ENCODE measurements at regions not wholly inside any gene's neighbourhood (a gene's known extent, or its start where the extent isn't known, plus 50 kb on each side); places are given as distances from the start of the nearest gene placed in this dataset.
"Not testable (repeated sequence)": the region's sequence is repeated elsewhere in the genome, so short reads cannot be mapped to it uniquely, and the experiment has no call there.

DNA sequence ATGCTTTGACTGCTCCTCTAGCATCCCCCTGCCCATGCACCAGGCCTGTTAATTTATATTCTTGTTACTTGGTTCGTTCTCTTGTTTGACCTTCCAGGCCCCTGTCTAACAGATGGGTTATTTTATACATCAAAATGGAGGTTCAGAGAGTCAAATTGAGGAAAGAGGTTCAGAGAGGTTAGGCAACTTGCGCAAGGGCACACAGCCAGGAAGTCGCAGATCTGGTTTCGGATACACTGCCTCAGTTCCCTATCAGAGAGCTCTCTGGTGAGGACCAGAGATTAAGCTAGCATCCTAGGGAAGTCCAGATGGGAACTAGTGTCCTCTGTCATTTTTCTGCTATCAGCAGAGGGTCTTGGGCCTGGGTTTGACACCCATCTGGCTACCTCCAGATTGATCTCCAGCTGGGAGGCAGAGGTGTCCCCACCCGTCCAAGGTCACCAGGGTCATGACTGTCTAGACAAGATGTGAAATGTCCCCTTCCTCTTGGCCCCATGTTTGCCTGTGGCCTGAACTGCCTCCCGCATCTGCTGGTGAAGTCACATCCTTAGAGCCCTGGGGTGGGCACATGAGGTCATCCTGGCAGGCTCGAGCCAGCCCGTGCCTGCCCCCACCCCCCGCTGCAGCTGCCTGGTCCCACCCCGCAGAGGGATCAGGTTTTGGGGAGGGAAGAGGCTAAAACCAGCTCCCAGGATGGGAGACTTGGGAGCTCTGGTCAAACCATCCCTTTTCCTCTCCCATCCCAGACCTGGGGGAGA, 84.3 kb upstream of the NCOR2 start:
- no peak for DNase-seq

DNA sequence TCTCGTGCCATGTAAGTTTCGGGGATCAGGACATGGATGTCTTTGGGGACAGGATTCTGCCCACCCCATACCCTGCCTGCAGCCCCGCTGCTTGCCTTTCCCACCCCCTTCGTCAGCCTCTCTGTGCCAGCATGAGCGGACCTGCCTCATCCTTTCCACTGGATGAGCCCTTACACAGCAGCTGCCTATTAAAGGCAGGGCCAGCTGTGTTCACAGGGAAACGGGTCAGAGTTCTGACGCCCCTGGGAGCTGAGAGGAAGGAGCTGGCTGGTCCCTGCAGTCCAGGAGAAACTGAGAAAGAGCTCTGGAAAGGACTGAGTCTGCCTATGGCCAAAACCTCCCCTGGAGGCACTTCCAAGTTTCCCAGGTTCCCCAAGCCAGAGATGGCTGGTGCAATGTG, 83.5 kb upstream of the NCOR2 start:
- no peak for DNase-seq

DNA sequence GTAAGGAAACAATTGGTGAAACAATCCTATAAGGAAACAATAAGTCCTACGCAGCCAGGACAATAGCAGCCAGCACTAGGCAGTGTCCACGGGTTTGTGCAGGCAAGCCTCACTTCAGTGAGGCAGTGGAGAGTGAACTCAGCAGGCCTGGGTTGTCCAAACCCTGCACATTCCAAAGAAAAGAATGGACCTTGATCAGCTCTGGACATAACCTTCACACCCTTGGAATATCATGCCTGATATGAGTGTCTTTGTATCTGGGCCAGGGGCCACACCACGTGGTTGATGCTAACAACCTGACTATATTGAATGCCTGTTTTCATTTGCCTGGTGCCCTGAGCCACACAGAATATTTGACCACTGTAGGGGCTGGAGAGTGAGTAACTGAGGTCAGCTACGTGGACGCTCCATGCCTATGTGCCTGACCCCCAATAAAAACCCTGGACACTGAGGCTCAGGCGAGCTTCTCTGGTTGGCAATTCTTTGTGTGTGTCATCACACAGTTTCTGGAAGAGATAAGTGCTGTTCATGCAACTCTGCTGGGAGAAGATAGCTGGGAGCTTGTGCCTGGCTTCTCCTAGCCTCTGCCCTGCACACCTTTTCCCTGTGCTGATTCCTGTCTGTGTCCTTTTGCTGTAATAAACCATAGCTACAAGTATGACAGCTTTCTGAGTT, 81.4 kb upstream of the NCOR2 start:
- no peak for DNase-seq

DNA sequence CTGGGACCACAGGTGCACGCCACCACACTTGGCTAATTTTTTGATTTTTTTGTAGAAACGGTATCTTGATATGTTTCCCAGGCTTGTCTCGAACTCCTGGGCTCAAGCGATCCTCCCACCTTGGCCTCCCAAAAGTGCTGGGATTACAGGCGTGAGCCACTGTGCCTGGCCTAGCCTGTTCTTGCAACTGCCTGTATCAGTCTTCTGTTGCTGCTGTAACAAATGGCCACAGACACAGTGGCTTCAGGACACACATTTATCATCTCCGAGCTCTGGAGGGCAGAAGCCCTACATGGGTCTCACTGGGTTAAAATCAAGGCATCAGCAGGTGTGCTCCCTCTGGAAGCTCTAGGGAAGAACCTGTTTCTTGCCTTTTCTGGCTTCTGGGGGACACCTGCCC, 79.9 kb upstream of the NCOR2 start:
- no peak for DNase-seq

DNA sequence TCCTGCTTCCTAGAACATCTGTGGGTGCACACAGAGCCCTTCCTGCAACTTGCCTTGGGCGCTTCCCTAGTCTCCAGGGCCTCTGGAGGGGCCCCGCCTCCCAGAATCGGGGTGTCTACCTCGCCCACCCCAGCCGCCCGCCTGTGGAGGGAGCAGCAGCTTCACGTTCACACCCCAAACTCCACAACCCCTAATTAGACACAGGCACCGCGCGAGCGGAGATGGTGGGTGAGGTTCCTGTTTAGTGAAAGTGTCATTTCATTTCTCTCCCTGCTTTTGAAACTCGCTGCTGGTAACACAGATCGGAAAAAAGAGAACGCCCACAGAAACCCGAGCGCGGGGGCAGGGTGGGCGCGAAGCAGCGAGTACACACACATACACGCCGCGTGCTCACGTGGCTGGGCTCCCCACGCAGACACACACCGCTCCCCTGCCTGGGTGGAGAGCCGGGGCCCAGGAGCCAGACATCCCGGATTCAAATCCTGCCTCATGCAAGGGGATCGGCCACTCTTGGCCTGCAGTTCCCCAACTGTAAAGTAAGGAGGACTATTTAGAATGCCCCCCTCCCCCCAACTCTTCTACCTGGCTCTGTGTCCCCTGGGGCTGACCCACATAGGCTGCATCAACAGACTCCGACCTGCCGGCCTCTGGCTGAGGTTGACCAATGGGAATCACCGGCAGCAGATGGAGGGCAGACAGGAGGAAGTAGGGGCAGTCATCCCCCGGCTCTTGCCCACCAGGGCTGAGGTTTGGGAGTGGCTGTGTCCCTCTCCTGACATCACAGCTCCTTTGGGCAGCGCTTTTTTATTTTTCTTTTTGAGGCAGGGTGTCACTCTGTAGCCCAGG, 79.2 kb upstream of the NCOR2 start:
- DNase-seq = no peak

DNA sequence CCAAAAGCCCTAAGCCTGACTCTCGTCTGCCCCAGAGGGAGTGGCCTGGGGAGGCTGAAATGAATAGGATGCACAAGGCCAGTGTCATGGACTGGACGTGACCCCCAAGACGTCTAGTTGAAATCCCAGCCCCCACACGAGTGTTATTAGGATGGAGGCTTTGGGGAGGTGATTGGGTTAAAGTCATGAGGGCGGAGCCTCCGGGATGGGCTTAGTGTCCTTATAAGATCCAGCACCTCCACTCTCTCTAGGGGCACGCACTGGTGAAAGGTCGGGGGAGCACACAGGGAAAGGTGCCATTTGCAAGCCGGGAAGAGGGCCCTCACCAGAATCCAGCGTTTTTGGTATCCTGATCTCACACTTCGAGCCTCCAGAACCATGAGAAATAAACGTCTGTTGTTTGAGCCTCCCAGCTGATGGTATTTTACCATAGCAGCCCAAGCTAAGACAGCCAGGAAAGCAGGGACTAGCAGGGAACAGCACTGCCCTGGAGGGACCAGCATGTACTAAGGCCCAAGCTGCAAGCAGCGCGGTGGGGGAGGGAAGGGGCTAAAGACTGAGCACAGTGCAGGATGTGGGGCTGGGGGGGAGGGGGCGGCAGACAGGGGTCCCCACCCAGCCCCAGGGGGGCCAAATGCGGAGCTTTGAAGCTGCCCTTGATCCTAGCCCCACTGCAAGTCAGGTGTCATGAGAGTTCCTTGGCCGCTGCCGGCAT, 78.3 kb upstream of the NCOR2 start:
- no peak for DNase-seq

DNA sequence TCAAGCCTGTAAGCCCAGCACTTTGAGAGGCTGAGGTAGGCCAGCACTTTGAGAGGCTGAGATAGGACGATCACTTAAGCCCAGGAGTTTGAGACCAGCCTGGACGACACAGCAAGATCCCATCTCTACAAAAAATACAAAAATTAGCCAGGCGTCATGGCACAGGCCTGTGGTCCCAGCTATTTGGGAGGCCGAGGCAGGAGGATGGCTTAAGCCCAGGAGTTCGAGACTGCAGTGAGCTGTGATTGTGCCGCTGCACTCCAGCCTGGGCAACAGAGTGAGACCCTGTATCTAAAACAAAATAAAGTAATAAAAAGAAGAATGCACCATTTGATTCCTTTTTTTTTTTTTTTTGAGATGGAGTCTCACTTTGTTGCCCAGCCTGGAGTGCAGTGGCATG, 76.4 kb upstream of the NCOR2 start:
- not testable (repeated sequence) for DNase-seq

DNA sequence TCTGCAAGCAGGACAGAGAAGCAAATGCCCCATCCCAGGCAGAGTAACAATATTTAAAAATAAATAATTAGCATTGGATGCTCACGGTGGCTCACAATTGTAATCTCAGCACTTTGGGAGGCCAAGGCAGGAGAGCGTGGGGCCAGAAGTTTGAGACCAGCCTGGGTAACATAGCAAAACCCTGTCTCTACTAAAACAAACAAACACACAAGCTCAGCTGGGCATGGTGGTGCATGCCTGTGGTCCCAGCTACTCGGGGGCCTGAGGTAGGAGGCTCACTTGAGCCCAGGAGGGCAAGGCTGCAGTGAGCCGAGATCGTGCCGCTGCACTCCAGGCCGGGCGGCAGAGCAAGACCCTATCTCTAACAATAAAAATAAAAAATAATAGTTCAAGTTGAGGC, 74.7 kb upstream of the NCOR2 start:
- DNase-seq = no peak

DNA sequence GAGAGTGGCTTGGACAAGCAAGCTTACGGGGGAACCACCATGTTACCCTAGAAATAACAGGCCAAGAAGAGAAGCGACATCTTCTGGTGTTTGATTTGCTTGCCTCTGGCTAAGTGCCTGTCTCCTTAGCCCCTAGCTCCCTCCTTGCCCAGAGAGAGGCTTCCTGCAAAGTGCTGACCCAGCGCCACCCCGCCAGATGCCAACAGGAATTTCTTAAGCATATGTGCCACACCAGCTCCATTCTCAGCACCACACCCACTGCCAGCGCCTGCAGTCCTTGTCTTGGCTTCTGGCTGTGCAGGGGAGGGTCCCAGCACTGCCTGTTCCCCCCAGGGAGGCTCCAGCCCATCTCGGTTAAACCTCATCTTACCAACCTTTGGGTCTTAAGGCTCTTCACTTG, 74.2 kb upstream of the NCOR2 start:
- DNase-seq = no peak

DNA sequence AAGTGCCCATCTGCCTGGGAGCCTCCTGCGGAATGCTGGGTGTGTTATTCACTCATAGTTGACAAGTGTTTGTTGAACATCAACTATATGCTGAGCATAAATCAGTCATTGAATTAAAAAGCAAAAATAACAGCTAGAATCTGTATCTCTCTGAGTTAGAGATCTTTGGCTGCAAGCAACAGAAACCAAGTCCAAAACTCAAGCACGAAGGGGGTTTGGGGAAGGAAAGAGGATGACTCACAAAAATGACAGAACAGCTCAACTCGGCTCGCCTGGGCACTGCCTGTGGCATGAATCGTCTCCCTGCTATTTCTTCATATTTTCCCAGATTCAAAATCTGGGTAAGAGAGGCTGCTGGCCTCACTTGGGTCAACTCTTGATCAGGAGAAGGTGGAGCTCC, 72.6 kb upstream of the NCOR2 start:
- DNase-seq = no peak

DNA sequence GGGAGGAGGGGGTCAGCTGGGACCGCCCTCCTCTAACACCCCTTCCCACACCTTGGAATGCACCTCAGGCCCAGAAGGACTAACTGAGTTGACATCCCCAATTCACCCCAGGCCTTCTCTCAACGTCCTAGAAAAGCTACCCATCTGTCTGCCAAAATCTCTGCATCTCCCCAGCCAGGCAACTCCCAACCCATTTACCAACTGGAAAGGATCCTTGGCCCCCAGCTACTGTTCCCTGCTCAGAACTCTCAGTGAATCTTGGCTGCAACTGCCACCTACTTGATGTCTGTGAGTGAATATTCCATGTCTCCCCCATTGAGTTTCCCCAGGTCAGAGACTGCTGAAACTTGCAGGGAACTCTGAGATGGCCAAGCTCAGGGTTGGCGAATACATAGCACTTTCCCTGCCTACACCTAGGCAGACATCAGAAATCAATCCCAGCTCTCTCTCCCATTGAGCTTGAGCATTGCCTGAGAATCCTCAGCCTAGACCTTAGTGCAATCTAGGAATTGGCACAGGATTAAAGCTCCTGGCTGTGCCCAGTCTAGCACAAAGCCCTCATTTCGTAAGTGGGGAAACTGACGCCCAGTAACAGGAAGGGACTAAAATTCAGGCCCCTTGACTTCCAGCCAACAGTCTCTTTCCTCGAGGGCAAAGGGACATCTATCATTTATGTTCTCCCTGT, 71.9 kb upstream of the NCOR2 start:
- DNase-seq = no peak

DNA sequence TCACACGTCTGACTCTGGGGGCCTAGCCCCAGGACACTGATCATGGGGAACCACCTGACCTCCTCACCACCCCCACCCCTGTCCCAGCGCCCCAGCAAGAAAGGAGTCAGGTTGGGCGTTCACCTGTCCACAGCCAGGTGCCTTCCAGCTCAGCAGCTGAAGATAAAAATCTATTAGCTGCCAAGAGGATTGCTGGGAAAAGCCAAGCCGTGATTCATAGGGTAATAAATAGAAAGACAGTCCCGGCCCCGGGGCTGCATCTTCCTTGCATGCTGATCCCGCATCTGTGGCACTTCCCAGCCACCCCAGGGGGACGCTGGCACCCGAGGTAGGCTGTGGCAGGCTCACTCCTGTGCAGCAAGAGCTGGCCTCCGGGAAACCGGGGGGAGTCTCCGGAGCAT, 70.2 kb upstream of the NCOR2 start:
- no peak for DNase-seq

DNA sequence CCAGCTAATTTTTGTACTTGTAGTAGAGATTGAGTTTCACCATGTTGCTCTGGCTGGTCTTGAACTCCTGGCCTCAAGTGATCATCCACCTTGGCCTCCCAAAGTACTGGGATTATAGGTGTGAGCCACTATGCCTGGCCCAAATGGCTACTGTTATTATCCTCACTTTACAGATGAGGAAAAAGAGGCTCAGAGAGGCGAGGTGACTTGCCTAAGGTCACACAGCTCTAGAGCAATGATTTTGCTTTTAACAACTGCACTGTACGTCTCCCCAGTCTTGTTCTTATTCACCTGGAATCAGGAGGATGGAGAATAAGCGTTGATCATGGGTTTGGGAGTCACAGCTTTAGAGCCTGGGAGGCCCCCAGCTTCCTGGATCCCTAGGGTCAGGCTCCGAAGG, 69.8 kb upstream of the NCOR2 start:
- no peak for DNase-seq

DNA sequence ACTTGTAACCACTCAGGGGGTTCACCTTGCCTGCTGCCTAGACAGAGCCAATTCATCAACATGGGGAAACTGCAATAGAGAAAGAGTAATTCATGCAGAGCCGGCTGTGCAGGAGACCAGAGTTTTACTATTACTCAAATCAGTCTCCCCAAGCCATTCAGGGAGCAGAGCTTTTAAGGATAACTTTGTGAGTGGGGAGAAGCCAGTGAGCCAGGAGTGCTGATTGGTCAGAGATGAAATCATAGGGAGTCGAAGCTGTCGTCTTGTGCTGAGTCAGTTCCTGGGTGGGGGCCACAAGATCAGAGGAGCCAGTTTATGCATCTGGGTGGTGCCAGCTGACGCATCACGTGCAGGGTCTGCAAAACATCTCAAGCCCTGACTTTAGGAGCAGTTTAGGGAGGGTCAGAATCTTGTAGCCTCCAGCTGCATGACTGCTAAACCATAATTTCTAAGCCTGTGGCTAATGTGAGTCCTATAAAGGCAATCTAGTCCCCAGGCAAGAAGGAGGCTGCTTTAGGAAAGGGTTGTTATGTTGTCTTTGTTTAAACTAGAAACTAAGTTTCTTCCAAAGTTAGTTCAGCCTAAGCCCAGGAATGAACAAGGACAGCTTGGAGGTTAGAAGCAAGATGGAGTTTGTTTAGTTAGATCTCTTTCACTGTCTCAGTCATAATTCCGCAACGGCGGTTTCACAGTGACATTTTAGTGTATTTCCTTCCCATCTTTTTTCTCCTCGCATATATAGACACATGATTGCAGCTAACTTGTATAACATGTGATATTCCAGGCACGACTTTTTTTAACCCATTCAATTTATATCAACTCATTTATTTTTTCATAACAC, 68.9 kb upstream of the NCOR2 start:
- no peak for DNase-seq

DNA sequence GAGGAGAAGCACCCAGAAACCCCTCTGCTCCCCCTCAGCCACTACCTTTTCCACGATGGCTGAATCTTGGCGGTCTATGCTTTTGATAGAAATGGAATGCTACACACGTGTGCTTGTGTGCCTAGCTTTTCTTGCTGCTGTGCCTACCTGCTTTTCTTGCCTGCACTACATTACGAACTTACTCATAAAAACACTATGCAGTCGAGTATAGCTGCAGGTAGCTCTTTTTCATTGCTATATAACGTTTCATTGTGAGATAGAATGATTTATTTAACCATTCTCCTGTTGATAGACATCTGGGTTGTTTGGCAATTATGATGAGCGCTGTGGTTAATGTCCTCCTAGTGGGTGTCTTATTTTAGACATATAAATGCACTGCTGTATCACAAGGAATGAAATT, 67.9 kb upstream of the NCOR2 start:
- DNase-seq = no peak

DNA sequence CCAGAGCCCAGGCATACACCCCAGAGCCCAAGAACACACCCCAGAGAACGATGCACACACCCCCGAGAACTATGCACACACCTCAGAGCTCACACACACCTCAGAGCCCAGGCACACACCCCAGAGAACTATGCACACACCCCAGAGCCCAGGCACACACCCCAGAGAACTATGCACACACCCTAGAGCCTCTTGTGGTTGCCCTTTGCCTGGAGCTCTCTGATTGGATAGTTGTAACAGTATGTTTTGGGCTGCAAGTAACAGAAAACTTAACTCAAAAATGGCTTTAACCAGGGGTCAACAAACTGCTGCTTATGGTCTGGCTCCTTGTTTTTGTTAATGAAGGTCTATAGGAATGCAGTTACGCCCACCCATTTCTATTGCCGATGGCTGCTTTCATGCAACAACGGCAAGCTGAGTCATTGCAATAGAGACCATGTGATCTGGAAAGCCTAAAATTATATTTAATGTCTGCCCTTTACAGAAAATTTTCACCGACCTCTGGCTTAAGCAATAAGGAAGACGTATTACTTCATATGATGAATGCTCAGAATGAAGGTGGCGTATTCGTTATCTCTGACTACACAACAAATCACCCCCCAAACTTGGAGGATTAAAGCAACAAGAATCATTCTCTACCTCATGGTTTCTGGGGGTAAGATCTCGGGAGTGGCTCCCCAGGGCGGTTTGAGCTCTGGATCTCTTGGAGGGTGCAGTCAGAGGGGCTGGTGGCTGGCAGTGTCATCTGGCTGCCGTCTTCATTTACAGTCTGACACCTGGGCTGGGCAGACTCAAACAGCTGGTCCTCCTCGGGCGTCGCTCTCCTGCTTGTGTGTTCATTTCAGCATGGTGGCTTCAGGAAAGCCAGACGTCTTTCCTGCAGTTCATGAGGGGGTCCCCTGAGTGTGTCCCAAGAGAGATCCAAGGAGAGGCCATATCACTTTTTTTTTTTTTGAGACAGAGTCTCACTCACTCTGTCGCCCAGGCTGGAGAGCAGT, 66.3 kb upstream of the NCOR2 start:
- no peak for DNase-seq

DNA sequence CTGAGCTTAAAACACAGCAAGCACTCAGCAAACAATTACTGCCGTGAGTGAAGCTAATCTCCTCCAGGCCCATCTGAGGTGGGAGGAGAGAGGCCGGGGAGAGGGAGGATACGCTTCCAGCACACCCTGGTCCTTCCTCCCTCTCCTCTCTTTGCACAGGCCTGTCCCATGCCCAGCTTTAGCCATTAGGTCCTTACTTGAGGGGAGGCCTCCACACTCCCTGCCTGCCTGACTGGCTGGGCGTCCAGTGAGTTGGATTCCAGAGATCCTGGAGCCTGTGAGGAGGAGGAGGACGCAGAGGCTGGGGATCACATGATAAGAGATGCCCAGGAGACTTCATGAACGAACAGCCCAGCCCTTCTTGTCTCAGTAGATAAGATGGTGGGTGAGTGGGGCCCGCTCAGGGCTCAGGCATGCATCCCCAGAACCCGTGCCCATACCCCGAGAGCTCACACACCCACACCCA, 65.1 kb upstream of the NCOR2 start:
- DNase-seq = no peak

DNA sequence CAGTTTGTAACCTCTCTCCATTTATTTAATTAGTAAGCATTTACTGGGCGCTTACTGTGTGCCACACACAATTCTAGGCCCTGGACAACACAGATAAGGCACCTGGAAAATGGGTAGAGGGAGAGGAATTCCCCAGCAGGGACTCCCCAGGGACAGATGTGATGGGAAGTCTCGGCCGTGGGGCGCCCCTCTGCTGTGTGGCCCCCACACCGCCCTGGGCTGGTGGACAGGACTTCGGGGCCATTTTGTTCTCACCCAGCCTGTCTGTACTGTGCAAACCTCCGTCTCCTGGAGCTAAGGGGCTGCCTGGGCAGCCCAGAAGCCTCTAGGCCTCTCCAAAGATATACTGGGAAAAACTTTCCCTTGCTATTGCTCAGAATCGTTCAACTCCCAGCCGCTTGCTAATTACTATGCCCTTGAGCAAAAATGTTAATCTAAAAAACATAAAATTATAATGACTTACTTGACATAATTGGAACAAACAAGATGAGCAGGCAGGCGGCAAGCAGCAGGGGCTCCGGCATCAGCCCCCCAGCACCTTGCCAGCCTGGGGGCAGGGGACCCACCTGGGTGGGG, 64.4 kb upstream of the NCOR2 start:
- no peak for DNase-seq

DNA sequence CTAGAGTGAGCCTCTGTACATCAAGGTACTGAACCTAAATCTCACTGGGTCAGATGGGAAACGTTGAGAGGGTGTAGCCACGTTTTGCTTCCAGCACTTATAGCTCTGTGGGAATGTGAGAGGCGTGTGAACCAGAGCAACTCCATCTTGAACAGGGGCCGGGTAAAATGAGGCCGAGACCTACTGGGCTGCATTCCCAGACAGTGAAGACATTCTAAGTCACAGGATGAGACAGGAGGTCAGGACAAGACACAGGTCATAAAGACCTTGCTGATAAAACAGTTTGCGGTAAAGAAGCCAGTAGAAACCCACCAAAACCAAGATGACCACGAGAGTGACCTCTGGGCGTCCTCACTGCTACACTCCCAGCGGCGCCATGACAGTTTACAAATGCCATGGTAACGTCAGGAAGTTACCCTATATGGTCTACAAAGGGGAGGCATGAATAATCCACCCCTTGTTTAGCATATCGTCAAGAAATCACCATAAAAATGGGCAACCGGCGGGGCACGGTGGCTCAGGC, 63.4 kb upstream of the NCOR2 start:
- DNase-seq = no peak

All from effector CD4-positive, alpha-beta T cell (primary cell).